Loucy (cell line): ENCODE measurements at regions not wholly inside any gene's neighbourhood (a gene's known extent, or its start where the extent isn't known, plus 50 kb on each side); places are given as distances from the start of the nearest gene placed in this dataset.

Experiments used
- H2AFZ ChIP-seq: fragments of 200-600 bp; sonication (generic); 2 replicates; pipeline ENCODE4 v1.6.0; 2016; ENCODE audit warnings: antibody characterized with exemption, mild to moderate bottlenecking, low read length, moderate library complexity
- H3F3A ChIP-seq: fragments of 200-600 bp; 2 replicates; pipeline ENCODE4 v1.6.0; 2016; ENCODE audit warnings: antibody characterized with exemption, low read depth, mild to moderate bottlenecking
- H3K27me3 ChIP-seq: fragments of 200-600 bp; sonication (generic); 2 replicates; pipeline ENCODE4 v1.6.1; 2014; ENCODE audit warnings: low read length, mild to moderate bottlenecking; ENCODE audit not compliant: insufficient read depth, poor library complexity, severe bottlenecking
- H3K36me3 ChIP-seq: fragments of 200-600 bp; sonication (generic); 2 replicates; pipeline ENCODE4 v1.6.1; 2016; ENCODE audit warnings: low read length; ENCODE audit not compliant: insufficient read depth
- H3K4me1 ChIP-seq: fragments of 200-600 bp; sonication (generic); 2 replicates; pipeline ENCODE4 v1.5.1; 2014; ENCODE audit warnings: low read length, mild to moderate bottlenecking; ENCODE audit not compliant: insufficient read depth, poor library complexity, severe bottlenecking
- H3K4me2 ChIP-seq: fragments of 200-600 bp; sonication (generic); 2 replicates; pipeline ENCODE4 v1.6.0; 2014; ENCODE audit warnings: antibody characterized with exemption, low read length, low read depth, mild to moderate bottlenecking; ENCODE audit not compliant: poor library complexity, severe bottlenecking
- H3K4me3 ChIP-seq: fragments of 200-600 bp; sonication (generic); 2 replicates; pipeline ENCODE4 v1.5.1; 2014; ENCODE audit warnings: low read length, mild to moderate bottlenecking, mixed read lengths; ENCODE audit not compliant: poor library complexity, severe bottlenecking
- H3K79me2 ChIP-seq: fragments of 200-600 bp; sonication (generic); 2 replicates; pipeline ENCODE4 v1.6.1; 2014; ENCODE audit warnings: low read length; ENCODE audit not compliant: insufficient read depth
- H3K9ac ChIP-seq: fragments of 200-600 bp; sonication (generic); 2 replicates; pipeline ENCODE4 v1.6.0; 2014; ENCODE audit warnings: mild to moderate bottlenecking, low read depth, low read length, moderate library complexity; ENCODE audit not compliant: poor library complexity, severe bottlenecking
- H3K9me2 ChIP-seq: fragments of 200-600 bp; sonication (generic); replicated peaks from 2 replicates; pipeline ENCODE4 v1.6.1; 2016; ENCODE audit warnings: low read depth, low read length, mixed read lengths
- H3K9me3 ChIP-seq: fragments of 200-600 bp; sonication (generic); 2 replicates; pipeline ENCODE4 v1.6.1; 2014; ENCODE audit warnings: mild to moderate bottlenecking, antibody characterized with exemption, low read length, low read depth; ENCODE audit not compliant: insufficient read depth
- H4K20me1 ChIP-seq: fragments of 200-600 bp; sonication (generic); 2 replicates; pipeline ENCODE4 v1.6.0; 2014; ENCODE audit warnings: antibody characterized with exemption, low read length, mild to moderate bottlenecking; ENCODE audit not compliant: insufficient read depth, poor library complexity, severe bottlenecking
- EZH2phosphoT487 ChIP-seq: fragments of 200-600 bp; IDR thresholded peaks from 2 replicates; pipeline ENCODE4 v1.6.1; 2018; ENCODE audit warnings: antibody characterized with exemption, mild to moderate bottlenecking, moderate library complexity, borderline replicate concordance
- TF ChIP-seq, protein P1 (sequence below): fragments of 200-600 bp; sonication (generic); conservative IDR thresholded peaks from 2 replicates; pipeline ENCODE4 v1.5.1; 2014; ENCODE audit warnings: mild to moderate bottlenecking, antibody characterized with exemption, low read length

DNA sequence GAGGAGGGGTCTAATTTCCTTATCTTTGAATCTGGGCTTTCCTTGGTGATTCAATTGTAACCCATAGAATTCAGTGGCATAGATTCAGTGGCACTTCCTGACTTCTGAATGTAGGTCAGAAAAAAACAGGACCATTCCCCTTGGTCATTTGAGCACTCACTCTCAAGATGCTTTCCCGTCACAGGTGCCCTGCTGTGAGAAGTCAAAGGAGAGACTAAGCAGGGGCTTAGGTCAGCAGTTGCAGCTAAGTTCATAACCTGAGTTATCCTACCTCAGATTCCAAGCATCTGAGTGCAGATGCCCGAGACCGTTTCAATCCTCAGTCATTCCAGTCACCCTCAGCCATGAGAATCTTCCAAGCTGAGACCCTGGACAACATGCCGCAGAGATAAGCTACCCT, 506.6 kb downstream of the FRK start:
- Histone ChIP-seq H3K9me2 (0 out of 2 replicates have a peak, but pooled peaks cover 4% of the 10 kb centered on the region), H2AFZ (no peak overlapping the region), H3F3A (no peaks in the 10 kb centered on the region), H3K4me3 (no peak overlapping the region), H4K20me1 (no peaks in the 10 kb centered on the region), H3K79me2 (no peaks in the 10 kb centered on the region), H3K9ac (no peak overlapping the region), H3K4me2 (no peak overlapping the region), H3K27me3 (no peaks in the 10 kb centered on the region), H3K4me1 (no peaks in the 10 kb centered on the region), H3K36me3 (no peaks in the 10 kb centered on the region), H3K9me3 (no peaks in the 10 kb centered on the region)
- TF ChIP-seq, protein P1, sequence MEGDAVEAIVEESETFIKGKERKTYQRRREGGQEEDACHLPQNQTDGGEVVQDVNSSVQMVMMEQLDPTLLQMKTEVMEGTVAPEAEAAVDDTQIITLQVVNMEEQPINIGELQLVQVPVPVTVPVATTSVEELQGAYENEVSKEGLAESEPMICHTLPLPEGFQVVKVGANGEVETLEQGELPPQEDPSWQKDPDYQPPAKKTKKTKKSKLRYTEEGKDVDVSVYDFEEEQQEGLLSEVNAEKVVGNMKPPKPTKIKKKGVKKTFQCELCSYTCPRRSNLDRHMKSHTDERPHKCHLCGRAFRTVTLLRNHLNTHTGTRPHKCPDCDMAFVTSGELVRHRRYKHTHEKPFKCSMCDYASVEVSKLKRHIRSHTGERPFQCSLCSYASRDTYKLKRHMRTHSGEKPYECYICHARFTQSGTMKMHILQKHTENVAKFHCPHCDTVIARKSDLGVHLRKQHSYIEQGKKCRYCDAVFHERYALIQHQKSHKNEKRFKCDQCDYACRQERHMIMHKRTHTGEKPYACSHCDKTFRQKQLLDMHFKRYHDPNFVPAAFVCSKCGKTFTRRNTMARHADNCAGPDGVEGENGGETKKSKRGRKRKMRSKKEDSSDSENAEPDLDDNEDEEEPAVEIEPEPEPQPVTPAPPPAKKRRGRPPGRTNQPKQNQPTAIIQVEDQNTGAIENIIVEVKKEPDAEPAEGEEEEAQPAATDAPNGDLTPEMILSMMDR: no peak
- no peak for TF ChIP-seq EZH2phosphoT487

DNA sequence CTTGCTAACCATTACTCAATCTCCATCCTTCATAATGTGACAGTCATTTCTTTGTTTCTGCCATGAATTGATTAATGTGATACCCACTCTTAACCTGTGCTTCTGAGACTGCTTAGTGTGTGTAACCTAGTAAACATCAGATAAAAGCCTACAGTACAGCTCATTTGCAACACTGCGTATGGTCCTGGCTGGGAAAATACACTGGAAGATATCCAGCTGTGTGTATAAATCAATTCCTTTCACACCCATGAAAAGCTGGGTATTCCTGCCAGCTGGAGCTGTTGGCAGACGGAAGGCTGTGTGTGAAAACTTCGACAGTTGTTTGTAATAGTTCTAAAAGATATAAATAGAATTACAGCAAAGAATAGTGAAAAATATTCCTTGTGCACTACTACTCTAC, 509.2 kb downstream of the FRK start:
- Histone ChIP-seq H3K9me2 (no peaks in the 10 kb centered on the region), H3K4me3 (no peak overlapping the region), H3K4me2 (no peak overlapping the region), H3K9ac (no peak overlapping the region), H3K4me1 (no peaks in the 10 kb centered on the region), H3K79me2 (no peaks in the 10 kb centered on the region), H3K36me3 (no peaks in the 10 kb centered on the region), H2AFZ (no peak overlapping the region), H4K20me1 (no peaks in the 10 kb centered on the region), H3F3A (no peaks in the 10 kb centered on the region), H3K9me3 (no peaks in the 10 kb centered on the region), H3K27me3 (no peaks in the 10 kb centered on the region)
- TF ChIP-seq EZH2phosphoT487: no peak
- TF ChIP-seq, protein P1: no peak

GRCh38 chr6:115545672-115545986, 515.1 kb downstream of the FRK start:
- Histone ChIP-seq H3K9me3 (no peaks in the 10 kb centered on the region; the same call in 1 of the 2 replicates), H3K4me2 (no peak overlapping the region), H2AFZ (no peak overlapping the region), H3K9me2 (no peaks in the 10 kb centered on the region), H3K36me3 (no peaks in the 10 kb centered on the region), H4K20me1 (no peaks in the 10 kb centered on the region), H3F3A (no peaks in the 10 kb centered on the region), H3K4me1 (no peaks in the 10 kb centered on the region), H3K9ac (no peak overlapping the region), H3K79me2 (no peaks in the 10 kb centered on the region), H3K27me3 (no peaks in the 10 kb centered on the region), H3K4me3 (no peak overlapping the region)
- TF ChIP-seq, protein P1: no peak
- no peak for TF ChIP-seq EZH2phosphoT487
